Endothelial cell (in vitro differentiated cells): ENCODE measurements at regions not wholly inside any gene's neighbourhood (a gene's known extent, or its start where the extent isn't known, plus 50 kb on each side); places are given as distances from the start of the nearest gene placed in this dataset.

Experiments
- DNase-seq: peaks from one replicate; pipeline ENCODE4 v3.0.0; 2021; ENCODE audit warnings: low spot score
- H3K27ac Mint-ChIP-seq: one replicate; pipeline ENCODE4 v1.8.0; 2021; ENCODE audit warnings: mixed read lengths, inconsistent platforms; ENCODE audit not compliant: unreplicated experiment
- H3K27me3 Mint-ChIP-seq: one replicate; pipeline ENCODE4 v1.8.0; 2021; ENCODE audit warnings: mild to moderate bottlenecking, moderate library complexity, mixed read lengths, inconsistent platforms; ENCODE audit not compliant: unreplicated experiment
- H3K36me3 Mint-ChIP-seq: one replicate; pipeline ENCODE4 v1.8.0; 2021; ENCODE audit warnings: mild to moderate bottlenecking, low read depth, mixed read lengths, inconsistent platforms; ENCODE audit not compliant: unreplicated experiment
- H3K4me1 Mint-ChIP-seq: one replicate; pipeline ENCODE4 v1.8.0; 2021; ENCODE audit warnings: mild to moderate bottlenecking, mixed read lengths, inconsistent platforms; ENCODE audit not compliant: unreplicated experiment
- H3K4me3 Mint-ChIP-seq: one replicate; pipeline ENCODE4 v1.8.0; 2021; ENCODE audit warnings: mild to moderate bottlenecking, mixed read lengths, inconsistent platforms; ENCODE audit not compliant: unreplicated experiment
- H3K9me3 Mint-ChIP-seq: one replicate; pipeline ENCODE4 v1.8.0; 2021; ENCODE audit warnings: mixed read lengths, inconsistent platforms; ENCODE audit not compliant: unreplicated experiment
- CTCF ChIP-seq: fragments of 200-600 bp; sonication (generic); IDR thresholded peaks from one replicate; pipeline ENCODE4 v1.5.0; 2021; ENCODE audit warnings: antibody characterized with exemption; ENCODE audit not compliant: unreplicated experiment

- Mint-ChIP-seq H3K36me3 (no peaks in the 10 kb centered on the region), H3K4me3 (no peak overlapping the region), H3K9me3 (no peaks in the 10 kb centered on the region), H3K4me1 (peaks cover 27% of the 10 kb centered on the region), H3K27ac (no peak overlapping the region), H3K27me3 (peaks cover 5% of the 10 kb centered on the region)
- no peak for DNase-seq
- no peak for TF ChIP-seq CTCF
Measured at GRCh38 chrX:39821709-39822095, 276.1 kb downstream of the BCOR start.

GRCh38 chrX:39822133-39822748 lies 275.5 kb downstream of the BCOR start:
- no peak for TF ChIP-seq CTCF
- peaks cover 24% of the 10 kb centered on the region for H3K4me1 Mint-ChIP-seq
- no peak overlapping the region for H3K27ac Mint-ChIP-seq
- no peaks in the 10 kb centered on the region for H3K9me3 Mint-ChIP-seq
- H3K27me3 Mint-ChIP-seq: peaks cover 5% of the 10 kb centered on the region
- H3K36me3 Mint-ChIP-seq: no peaks in the 10 kb centered on the region
- H3K4me3 Mint-ChIP-seq: no peak overlapping the region
- DNase-seq: no peak

GRCh38 chrX:39823424-39823823 lies 274.3 kb downstream of the BCOR start:
- H3K27me3 Mint-ChIP-seq: peaks cover 5% of the 10 kb centered on the region
- peaks cover 18% of the 10 kb centered on the region for H3K4me1 Mint-ChIP-seq
- TF ChIP-seq CTCF: no peak
- no peak for DNase-seq
- H3K27ac Mint-ChIP-seq: no peak overlapping the region
- no peaks in the 10 kb centered on the region for H3K36me3 Mint-ChIP-seq
- no peaks in the 10 kb centered on the region for H3K9me3 Mint-ChIP-seq
- H3K4me3 Mint-ChIP-seq: no peak overlapping the region

- Mint-ChIP-seq H3K27me3 (peaks cover 5% of the 10 kb centered on the region), H3K27ac (no peak overlapping the region), H3K9me3 (no peaks in the 10 kb centered on the region), H3K36me3 (no peaks in the 10 kb centered on the region), H3K4me3 (no peak overlapping the region), H3K4me1 (peaks cover 18% of the 10 kb centered on the region)
- no peak for DNase-seq
- no peak for TF ChIP-seq CTCF
Measured at GRCh38 chrX:39823854-39824253, 273.9 kb downstream of the BCOR start.

GRCh38 chrX:39826813-39827543 lies 270.8 kb downstream of the BCOR start:
- Mint-ChIP-seq H3K9me3 (no peaks in the 10 kb centered on the region), H3K36me3 (no peaks in the 10 kb centered on the region), H3K4me1 (peaks cover 13% of the 10 kb centered on the region), H3K27ac (no peak overlapping the region), H3K4me3 (no peak overlapping the region), H3K27me3 (peaks cover 5% of the 10 kb centered on the region)
- DNase-seq: no peak
- TF ChIP-seq CTCF: no peak
